Activated B cell treated with CpG ODN at 0.5 μM for 24 hours (primary cell): ENCODE measurements at regions not wholly inside any gene's neighbourhood (a gene's known extent, or its start where the extent isn't known, plus 50 kb on each side); places are given as distances from the start of the nearest gene placed in this dataset.

ENCODE experiments used
- ATAC-seq: fragments of 200-7000 bp; cut with Tn5 transposase; one replicate; pipeline ENCODE4 v1.10.0; 2021; ENCODE audit warnings: low read depth, mild to moderate bottlenecking, moderate library complexity
- CTCF ChIA-PET: fragments of 350-600 bp; sonication (Branson Sonifier 250); formaldehyde crosslinking; loops from one replicate; lab custom pipeline; 2021; ENCODE audit warnings: antibody characterized with exemption; lab: Charles Lee
- POLR2A ChIA-PET: fragments of 350-600 bp; sonication (Branson Sonifier 250); formaldehyde crosslinking; loops from one replicate; lab custom pipeline; 2021; ENCODE audit warnings: antibody characterized with exemption; lab: Charles Lee
- DNase-seq: peaks from one replicate; pipeline ENCODE4 v3.0.0; 2022
- H3K27ac Mint-ChIP-seq: one replicate; pipeline ENCODE4 v1.8.0; 2020; ENCODE audit warnings: mixed read lengths
- H3K27me3 Mint-ChIP-seq: one replicate; pipeline ENCODE4 v1.8.0; 2021; ENCODE audit warnings: mixed read lengths
- H3K36me3 Mint-ChIP-seq: one replicate; pipeline ENCODE4 v1.8.0; 2021; ENCODE audit warnings: low read depth, mixed read lengths
- H3K4me1 Mint-ChIP-seq: one replicate; pipeline ENCODE4 v1.8.0; 2021; ENCODE audit warnings: mixed read lengths
- H3K4me3 Mint-ChIP-seq: one replicate; pipeline ENCODE4 v1.8.0; 2020; ENCODE audit warnings: mild to moderate bottlenecking, mixed read lengths
- H3K9me3 Mint-ChIP-seq: one replicate; pipeline ENCODE4 v1.8.0; 2020; ENCODE audit warnings: mixed read lengths
- intact Hi-C: fragments of 100-400 bp; cut with micrococcal nuclease; formaldehyde crosslinking; loops from one replicate; pipeline ENCODE4 v1.15.1; 2024
- TF ChIP-seq, protein P1 (sequence below): fragments of 200-600 bp; IDR thresholded peaks from one replicate; pipeline ENCODE4 v1.8.0; 2022; ENCODE audit warnings: antibody characterized with exemption, mild to moderate bottlenecking

DNA sequence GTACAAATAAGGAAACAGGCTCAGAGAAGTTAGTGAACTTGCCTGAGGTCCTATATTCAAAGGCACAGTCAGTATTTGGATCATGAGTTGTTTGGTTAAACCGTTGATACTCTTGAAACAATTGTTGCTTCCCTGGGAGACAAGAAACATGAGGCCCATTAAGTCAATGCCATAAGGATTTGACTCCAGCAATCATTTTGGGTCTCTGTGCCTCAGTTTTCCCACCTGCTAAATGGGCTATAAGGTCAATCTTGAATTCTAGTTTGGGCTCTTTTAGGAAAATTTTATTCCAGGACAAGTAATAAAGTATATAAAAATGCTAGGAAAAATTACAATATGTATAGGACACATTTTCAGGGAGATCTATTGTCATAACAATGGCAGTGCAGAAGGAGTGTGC is 202.1 kb downstream of the TMEM26 start:
- Mint-ChIP-seq H3K4me3 (no peak overlapping the region), H3K4me1 (no peaks in the 10 kb centered on the region), H3K36me3 (no peaks in the 10 kb centered on the region), H3K27ac (no peak overlapping the region), H3K27me3 (peaks cover 1% of the 10 kb centered on the region), H3K9me3 (peaks cover 18% of the 10 kb centered on the region)
- intact Hi-C loops = no loop called here
- TF ChIP-seq, protein P1, sequence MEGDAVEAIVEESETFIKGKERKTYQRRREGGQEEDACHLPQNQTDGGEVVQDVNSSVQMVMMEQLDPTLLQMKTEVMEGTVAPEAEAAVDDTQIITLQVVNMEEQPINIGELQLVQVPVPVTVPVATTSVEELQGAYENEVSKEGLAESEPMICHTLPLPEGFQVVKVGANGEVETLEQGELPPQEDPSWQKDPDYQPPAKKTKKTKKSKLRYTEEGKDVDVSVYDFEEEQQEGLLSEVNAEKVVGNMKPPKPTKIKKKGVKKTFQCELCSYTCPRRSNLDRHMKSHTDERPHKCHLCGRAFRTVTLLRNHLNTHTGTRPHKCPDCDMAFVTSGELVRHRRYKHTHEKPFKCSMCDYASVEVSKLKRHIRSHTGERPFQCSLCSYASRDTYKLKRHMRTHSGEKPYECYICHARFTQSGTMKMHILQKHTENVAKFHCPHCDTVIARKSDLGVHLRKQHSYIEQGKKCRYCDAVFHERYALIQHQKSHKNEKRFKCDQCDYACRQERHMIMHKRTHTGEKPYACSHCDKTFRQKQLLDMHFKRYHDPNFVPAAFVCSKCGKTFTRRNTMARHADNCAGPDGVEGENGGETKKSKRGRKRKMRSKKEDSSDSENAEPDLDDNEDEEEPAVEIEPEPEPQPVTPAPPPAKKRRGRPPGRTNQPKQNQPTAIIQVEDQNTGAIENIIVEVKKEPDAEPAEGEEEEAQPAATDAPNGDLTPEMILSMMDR = no peak
- CTCF ChIA-PET = no interaction called here
- no peak for DNase-seq
- POLR2A ChIA-PET = no interaction called here
- no peak for ATAC-seq

DNA sequence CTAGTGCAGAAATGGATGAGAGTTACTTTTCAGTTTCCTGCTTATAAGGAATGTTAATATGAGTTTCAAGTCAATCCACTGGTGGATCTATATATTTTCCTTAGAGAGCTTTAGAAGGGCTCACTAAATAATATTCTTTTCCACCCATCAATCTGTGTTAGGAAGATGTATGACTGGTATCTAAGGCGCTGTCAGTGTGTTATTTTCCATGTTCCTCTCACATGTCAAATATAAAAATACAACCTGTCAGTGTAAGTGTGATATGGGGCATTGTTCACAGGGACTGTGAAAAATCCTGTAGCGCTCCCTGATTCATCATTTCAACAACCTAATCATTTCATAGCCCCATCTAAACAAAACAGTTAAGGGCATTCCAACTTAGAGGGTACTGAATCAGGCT is 203.1 kb downstream of the TMEM26 start:
- H3K4me3 Mint-ChIP-seq = no peak overlapping the region
- no peaks in the 10 kb centered on the region for H3K36me3 Mint-ChIP-seq
- H3K9me3 Mint-ChIP-seq = peaks cover 17% of the 10 kb centered on the region
- DNase-seq = no peak
- H3K27me3 Mint-ChIP-seq = peaks cover 1% of the 10 kb centered on the region
- ATAC-seq = no peak
- ChIA-PET POLR2A (no interaction called here), CTCF (no interaction called here)
- no peak overlapping the region for H3K27ac Mint-ChIP-seq
- TF ChIP-seq, protein P1 = no peak
- intact Hi-C loops = no loop called here
- H3K4me1 Mint-ChIP-seq = no peaks in the 10 kb centered on the region

DNA sequence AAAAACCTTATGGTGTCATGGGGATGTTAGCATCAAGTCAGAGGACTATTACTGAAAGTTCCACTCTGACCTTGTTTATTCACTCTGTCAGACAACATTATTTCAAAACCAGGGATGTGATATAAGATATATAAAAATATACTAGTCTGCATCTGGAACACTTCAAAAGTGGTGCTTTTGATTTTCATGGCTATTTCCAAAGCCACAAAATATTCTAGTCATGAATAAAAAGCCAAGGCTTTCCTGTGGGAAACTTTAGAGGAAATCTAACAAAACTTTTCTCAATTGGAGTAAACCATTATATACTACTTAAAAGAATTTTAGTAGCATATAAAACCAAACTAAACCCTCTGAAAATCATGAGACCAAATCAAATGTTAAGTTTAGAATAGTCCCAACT is 205.2 kb downstream of the TMEM26 start:
- DNase-seq = no peak
- Mint-ChIP-seq H3K27me3 (peaks cover 4% of the 10 kb centered on the region), H3K27ac (no peak overlapping the region), H3K4me1 (no peaks in the 10 kb centered on the region), H3K4me3 (no peak overlapping the region), H3K9me3 (no peaks in the 10 kb centered on the region), H3K36me3 (no peaks in the 10 kb centered on the region)
- TF ChIP-seq, protein P1 = no peak
- CTCF ChIA-PET = no interaction called here
- POLR2A ChIA-PET = no interaction called here
- no peak for ATAC-seq
- intact Hi-C loops = no loop called here

DNA sequence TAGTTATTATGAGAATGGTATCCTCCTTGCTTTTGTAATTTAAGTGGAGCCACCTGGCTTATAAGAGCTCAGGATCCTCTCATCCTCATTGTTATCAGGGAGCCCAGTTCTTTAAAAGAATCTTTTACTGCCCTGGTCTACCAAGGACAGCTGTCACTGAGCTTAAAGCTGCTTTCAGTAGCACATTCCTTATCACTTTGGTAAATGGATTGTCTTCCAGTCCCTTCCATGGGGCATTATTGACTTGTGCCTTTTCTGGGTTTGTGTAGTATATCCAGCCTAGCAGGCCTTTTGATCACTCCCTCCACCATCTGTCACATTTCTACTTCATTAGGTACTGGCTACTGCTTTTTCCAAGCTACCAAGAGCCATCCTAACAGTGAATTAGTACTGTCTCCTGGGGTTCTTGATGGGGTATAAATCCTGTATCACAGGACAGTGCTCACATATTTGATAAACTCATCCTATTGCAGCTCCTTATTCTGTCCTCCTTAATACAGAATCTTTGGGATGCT is 208.9 kb downstream of the TMEM26 start:
- ChIA-PET POLR2A (no interaction called here), CTCF (no interaction called here)
- ATAC-seq (no peak), DNase-seq (no peak)
- TF ChIP-seq, protein P1 = no peak
- no peak overlapping the region for H3K4me3 Mint-ChIP-seq
- no peak overlapping the region for H3K27ac Mint-ChIP-seq
- H3K4me1 Mint-ChIP-seq = no peaks in the 10 kb centered on the region
- H3K9me3 Mint-ChIP-seq = no peaks in the 10 kb centered on the region
- intact Hi-C loops = no loop called here
- peaks cover 3% of the 10 kb centered on the region for H3K27me3 Mint-ChIP-seq
- H3K36me3 Mint-ChIP-seq = no peaks in the 10 kb centered on the region

DNA sequence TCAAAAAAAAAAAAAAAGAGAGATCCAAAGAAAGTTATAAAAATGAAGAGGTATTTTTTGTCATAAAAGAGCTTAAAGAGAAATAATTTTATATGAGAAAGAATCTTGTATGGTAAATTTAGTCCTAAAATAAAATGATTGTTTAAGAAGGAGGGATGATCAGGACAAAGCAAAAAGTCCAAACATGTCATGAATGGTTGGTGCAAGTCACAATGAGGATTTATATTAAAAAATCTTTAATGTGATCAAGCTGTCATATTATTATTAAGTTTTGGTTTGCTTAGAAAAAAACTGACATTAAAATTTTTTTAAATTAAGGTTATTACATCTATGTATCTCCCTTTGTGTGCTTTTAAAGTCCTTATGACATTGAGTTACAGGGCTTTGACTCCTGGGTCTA is 220.4 kb downstream of the TMEM26 start:
- no peaks in the 10 kb centered on the region for H3K36me3 Mint-ChIP-seq
- no peaks in the 10 kb centered on the region for H3K4me1 Mint-ChIP-seq
- no peak overlapping the region for H3K4me3 Mint-ChIP-seq
- peaks cover 2% of the 10 kb centered on the region for H3K9me3 Mint-ChIP-seq
- ChIA-PET CTCF (no interaction called here), POLR2A (no interaction called here)
- TF ChIP-seq, protein P1 = no peak
- DNase-seq = no peak
- H3K27me3 Mint-ChIP-seq = no peaks in the 10 kb centered on the region
- intact Hi-C loops = no loop called here
- no peak overlapping the region for H3K27ac Mint-ChIP-seq
- no peak for ATAC-seq
